ENCODE measurements at regions not wholly inside any gene's neighbourhood (a gene's known extent, or its start where the extent isn't known, plus 50 kb on each side); places are given as distances from the start of the nearest gene placed in this dataset.

GRCh38 chr17:70338946-70339354 lies 169.6 kb downstream of the KCNJ2 start:
- TF ChIP-seq CTCF (conservative IDR thresholded peaks at IDR 0.05) (no peak), ZFX (IDR thresholded peaks at IDR 0.05) (no peak)
